ENCODE measurements at regions not wholly inside any gene's neighbourhood (a gene's known extent, or its start where the extent isn't known, plus 50 kb on each side); places are given as distances from the start of the nearest gene placed in this dataset.

GRCh38 chr6:81071121-81071520, 681.4 kb downstream of the TENT5A start:
- TF ChIP-seq CTCF (IDR thresholded peaks at IDR 0.05) (no peak), RXRA (IDR thresholded peaks at IDR 0.05; ENCODE audit: borderline replicate concordance, low read depth) (no peak), EZH2phosphoT487 (IDR thresholded peaks at IDR 0.05; ENCODE audit: borderline replicate concordance, low read depth) (no peak), GABPA (IDR thresholded peaks at IDR 0.05; ENCODE audit: low read depth) (no peak), MXI1 (IDR thresholded peaks at IDR 0.05; ENCODE audit: low read depth, low read length) (no peak), POLR2AphosphoS5 (IDR thresholded peaks at IDR 0.05; ENCODE audit: low read depth, low read length) (no peak)
